Testis (tissue), 2 donors: ENCODE measurements at regions not wholly inside any gene's neighbourhood (a gene's known extent, or its start where the extent isn't known, plus 50 kb on each side); places are given as distances from the start of the nearest gene placed in this dataset.

Source experiments
- POLR2A ChIP-seq: fragments of 450-650 bp; IDR thresholded peaks from one replicate; pipeline ENCODE4 v1.6.1; 2017; ENCODE audit warnings: antibody characterized with exemption, mild to moderate bottlenecking, moderate library complexity
- TF ChIP-seq, protein P1 (sequence below), 3 experiments: fragments of 450-650 bp in 2 of 3; fragments of 200-600 bp in 1 of 3; sonication (generic) in 1 of 3; IDR thresholded peaks; one replicate each; pipeline ENCODE4 v1.5.1; 2016 to 2019; ENCODE audit warnings: antibody characterized with exemption in 3 of 3, mild to moderate bottlenecking in 2 of 3, moderate library complexity in 1 of 3

- TF ChIP-seq POLR2A = no peak
- TF ChIP-seq, protein P1, sequence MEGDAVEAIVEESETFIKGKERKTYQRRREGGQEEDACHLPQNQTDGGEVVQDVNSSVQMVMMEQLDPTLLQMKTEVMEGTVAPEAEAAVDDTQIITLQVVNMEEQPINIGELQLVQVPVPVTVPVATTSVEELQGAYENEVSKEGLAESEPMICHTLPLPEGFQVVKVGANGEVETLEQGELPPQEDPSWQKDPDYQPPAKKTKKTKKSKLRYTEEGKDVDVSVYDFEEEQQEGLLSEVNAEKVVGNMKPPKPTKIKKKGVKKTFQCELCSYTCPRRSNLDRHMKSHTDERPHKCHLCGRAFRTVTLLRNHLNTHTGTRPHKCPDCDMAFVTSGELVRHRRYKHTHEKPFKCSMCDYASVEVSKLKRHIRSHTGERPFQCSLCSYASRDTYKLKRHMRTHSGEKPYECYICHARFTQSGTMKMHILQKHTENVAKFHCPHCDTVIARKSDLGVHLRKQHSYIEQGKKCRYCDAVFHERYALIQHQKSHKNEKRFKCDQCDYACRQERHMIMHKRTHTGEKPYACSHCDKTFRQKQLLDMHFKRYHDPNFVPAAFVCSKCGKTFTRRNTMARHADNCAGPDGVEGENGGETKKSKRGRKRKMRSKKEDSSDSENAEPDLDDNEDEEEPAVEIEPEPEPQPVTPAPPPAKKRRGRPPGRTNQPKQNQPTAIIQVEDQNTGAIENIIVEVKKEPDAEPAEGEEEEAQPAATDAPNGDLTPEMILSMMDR (IDR thresholded peaks at IDR 0.05) = no peak
These were observed 747.0 kb downstream of the BRD1 start for GRCh38 chr22:49080631-49081030.
